K562 (cell line): ENCODE measurements at regions not wholly inside any gene's neighbourhood (a gene's known extent, or its start where the extent isn't known, plus 50 kb on each side); places are given as distances from the start of the nearest gene placed in this dataset.

ENCODE experiments used
- CHAMP1 ChIP-seq: fragments of 450-650 bp; IDR thresholded peaks from 2 replicates; pipeline ENCODE4 v1.6.1; 2016; ENCODE audit warnings: mild to moderate bottlenecking
- FIP1L1 ChIP-seq: fragments of 200-400 bp; formaldehyde crosslinking; IDR thresholded peaks from 2 replicates; pipeline ENCODE4 v1.6.1; 2018; ENCODE audit warnings: mild to moderate bottlenecking, low read depth, low read length; ENCODE audit not compliant: poor library complexity, severe bottlenecking
- FOXJ2 ChIP-seq: fragments of 200-800 bp; sonication (Bioruptor generic); IDR thresholded peaks from 2 replicates; pipeline ENCODE4 v1.6.1; 2016; ENCODE audit warnings: missing genetic modification characterization, missing compliant biosample characterization
- KAT7 ChIP-seq: sonication (generic); formaldehyde crosslinking; IDR thresholded peaks from 2 replicates; pipeline ENCODE4 v1.8.0; 2022; ENCODE audit warnings: missing genetic modification reagents, mild to moderate bottlenecking, borderline replicate concordance
- L3MBTL2 ChIP-seq: fragments of 450-650 bp; IDR thresholded peaks from 2 replicates; pipeline ENCODE4 v1.6.1; 2016; ENCODE audit warnings: mild to moderate bottlenecking, moderate library complexity
- MAZ ChIP-seq, 2 experiments: fragments of 450-650 bp in 1 of 2; sonication (generic) in 1 of 2; formaldehyde crosslinking; IDR thresholded peaks in 1 of 2; conservative IDR thresholded peaks in 1 of 2; 2 replicates each; pipeline versions ENCODE4 v1.4.0 to v1.5.0; 2020; ENCODE audit warnings: mild to moderate bottlenecking in 1 of 2, missing genetic modification reagents in 1 of 2
- MGA ChIP-seq: fragments of 450-650 bp; IDR thresholded peaks from 2 replicates; pipeline ENCODE4 v1.6.1; 2016; ENCODE audit warnings: mild to moderate bottlenecking, moderate library complexity
- MTA2 ChIP-seq: fragments of 450-650 bp; IDR thresholded peaks from 2 replicates; pipeline ENCODE4 v1.6.1; 2016; ENCODE audit warnings: low read depth
- PURB ChIP-seq: sonication (generic); formaldehyde crosslinking; IDR thresholded peaks from 2 replicates; pipeline ENCODE4 v1.9.0; 2021; ENCODE audit warnings: low read depth, mild to moderate bottlenecking, missing genetic modification reagents
- TRIM24 ChIP-seq, 2 experiments: fragments of 450-650 bp; IDR thresholded peaks; 2 replicates each; pipeline ENCODE4 v1.6.1; 2016
- ZC3H11A ChIP-seq: IDR thresholded peaks from 2 replicates; pipeline ENCODE4 v1.6.1; 2012; ENCODE audit warnings: low read depth, low read length, improper control_type of control experiment
- ZNF175 ChIP-seq: fragments of 200-800 bp; sonication (Bioruptor generic); IDR thresholded peaks from 2 replicates; pipeline ENCODE4 v1.6.1; 2016; ENCODE audit warnings: low read depth, mild to moderate bottlenecking, missing genetic modification characterization, missing compliant biosample characterization
- ZNF280B ChIP-seq: fragments of 250-450 bp; sonication (Bioruptor Pico); IDR thresholded peaks from 2 replicates; pipeline ENCODE4 v1.5.1; 2021; ENCODE audit warnings: mild to moderate bottlenecking
- ZNF445 ChIP-seq: fragments of 250-450 bp; sonication (Bioruptor Pico); IDR thresholded peaks from 2 replicates; pipeline ENCODE4 v1.4.0; 2020; ENCODE audit warnings: low read depth, mild to moderate bottlenecking, moderate library complexity

GRCh38 chr6:51107769-51108203 is 289.1 kb downstream of the TFAP2B start (continued):
- TF ChIP-seq ZNF445 (CRISPR knock-in tag) (0 out of 2 replicates have a peak, but pooled peaks have one; percentile 26), ZC3H11A (no peak), MGA (no peak), PURB (CRISPR knock-in tag) (no peak), FOXJ2 (tag) (peak; percentile 95), ZNF280B (CRISPR knock-in tag) (no peak), MTA2 (peak; percentile 80), CHAMP1 (peak; percentile 59; the same call in 1 of the 2 replicates), MAZ (CRISPR knock-in tag; conservative IDR thresholded peaks at IDR 0.05 in 1 of 2, IDR thresholded peaks at IDR 0.05 in 1 of 2) (peak in 1 of 2 experiments; percentile 92; a peak in 2 of 4 replicates), TRIM24 (IDR thresholded peaks at IDR 0.05) (peak; percentile 37 to 84; a peak in 2 of 4 replicates), L3MBTL2 (peak; percentile 57), ZNF175 (CRISPR knock-in tag) (peak; percentile 55; the same call in 1 of the 2 replicates), FIP1L1 (no peak), KAT7 (CRISPR knock-in tag) (no peak)
